Kidney (tissue), 13 donors: ENCODE measurements at regions not wholly inside any gene's neighbourhood (a gene's known extent, or its start where the extent isn't known, plus 50 kb on each side); places are given as distances from the start of the nearest gene placed in this dataset.

Source experiments
- DNase-seq, 5 donors: peaks; one replicate each; pipeline ENCODE4 v3.0.0-alpha.2; 2013 to 2020
- FAIRE-seq: peaks from 2 replicates; lab custom pipeline; 2012; peaks lifted over from hg19 to GRCh38; lab: Jason Lieb, UNC
- H3K27ac ChIP-seq, 2 donors: one replicate each; pipeline ENCODE4 v1.7.0; 2013; ENCODE audit warnings: low read depth in 2 of 2, low read length in 2 of 2, inconsistent platforms in 1 of 2
- H3K27me3 ChIP-seq: one replicate; pipeline ENCODE4 v1.7.1; 2013; ENCODE audit warnings: low read length, inconsistent platforms; ENCODE audit not compliant: control insufficient read depth, insufficient read depth
- H3K36me3 ChIP-seq, 3 donors: one replicate each; pipeline versions ENCODE4 v1.7.0 to v1.7.1; 2013; ENCODE audit warnings: low read length in 3 of 3, control low read depth in 1 of 3, inconsistent platforms in 1 of 3; ENCODE audit not compliant: insufficient read depth in 3 of 3, control insufficient read depth in 2 of 3
- H3K4me1 ChIP-seq, 3 donors: one replicate each; pipeline versions ENCODE4 v1.7.0 to v1.7.1; 2013; ENCODE audit warnings: low read length in 3 of 3, inconsistent platforms in 1 of 3, low read depth in 1 of 3; ENCODE audit not compliant: control insufficient read depth in 2 of 3, insufficient read depth in 2 of 3
- H3K4me3 ChIP-seq, 3 donors: one replicate each; pipeline versions ENCODE4 v1.7.0 to v1.8.1; 2013; ENCODE audit warnings: low read length in 3 of 3, control low read depth in 1 of 3, inconsistent platforms in 1 of 3
- H3K9ac ChIP-seq, 3 donors: one replicate each; pipeline versions ENCODE4 v1.7.0 to v1.7.1; 2013; ENCODE audit warnings: low read length in 3 of 3, control low read depth in 1 of 3, inconsistent platforms in 1 of 3
- H3K9me3 ChIP-seq, 3 donors: one replicate each; pipeline versions ENCODE4 v1.7.0 to v1.7.1; 2013; ENCODE audit warnings: low read length in 3 of 3, control low read depth in 1 of 3, inconsistent platforms in 1 of 3; ENCODE audit not compliant: control insufficient read depth in 2 of 3, insufficient read depth in 1 of 3
- CTCF ChIP-seq: IDR thresholded peaks from 3 replicates; pipeline ENCODE4 v1.5.1; 2012; ENCODE audit warnings: mild to moderate bottlenecking, moderate library complexity, borderline replicate concordance; ENCODE audit not compliant: insufficient read depth; ENCODE audit errors: extremely low read depth
- intact Hi-C: fragments of 100-400 bp; cut with DNase I; formaldehyde crosslinking; loops from one replicate; pipeline ENCODE4 v1.11.1; 2022
- donor health status: control.
- donor health status: control.
- donor health status: control.
- donor health status: control.
- donor health status: control.
- donor health status: DM: yes; HTN: yes; CAD: no.
- donor health status: Normal renal cell carcinoma (clear cell type).

GRCh38 chrX:148382983-148383382 is 117.4 kb upstream of the AFF2 start:
- DNase-seq (no peak), FAIRE-seq (no peak)
- Histone ChIP-seq H3K4me1 (no peaks in the 10 kb centered on the region), H3K9me3 (no peaks in the 10 kb centered on the region), H3K27me3 (no peaks in the 10 kb centered on the region), H3K4me3 (no peak overlapping the region), H3K9ac (no peak overlapping the region), H3K27ac (no peak overlapping the region), H3K36me3 (no peaks in the 10 kb centered on the region)
- intact Hi-C loops: no loop called here
- no peak for TF ChIP-seq CTCF

- Histone ChIP-seq H3K4me1 (no peaks in the 10 kb centered on the region), H3K36me3 (no peaks in the 10 kb centered on the region), H3K4me3 (no peak overlapping the region), H3K9me3 (no peaks in the 10 kb centered on the region), H3K27me3 (no peaks in the 10 kb centered on the region), H3K27ac (no peak overlapping the region), H3K9ac (no peak overlapping the region)
- DNase-seq (no peak), FAIRE-seq (no peak)
- intact Hi-C loops: no loop called here
- no peak for TF ChIP-seq CTCF
Observed at GRCh38 chrX:148385471-148385870, 114.9 kb upstream of the AFF2 start.

GRCh38 chrX:148389629-148390028 is 110.8 kb upstream of the AFF2 start:
- Histone ChIP-seq H3K4me3 (no peak overlapping the region), H3K27ac (no peak overlapping the region), H3K27me3 (no peaks in the 10 kb centered on the region), H3K36me3 (no peaks in the 10 kb centered on the region), H3K9ac (no peak overlapping the region), H3K9me3 (no peaks in the 10 kb centered on the region), H3K4me1 (no peaks in the 10 kb centered on the region)
- DNase-seq (no peak), FAIRE-seq (no peak)
- intact Hi-C loops: no loop called here
- TF ChIP-seq CTCF: no peak

GRCh38 chrX:148412006-148412405 is 88.4 kb upstream of the AFF2 start:
- FAIRE-seq (no peak), DNase-seq (no peak)
- H3K4me1 ChIP-seq: no peaks in the 10 kb centered on the region
- TF ChIP-seq CTCF: no peak
- H3K36me3 ChIP-seq: no peaks in the 10 kb centered on the region
- no peak overlapping the region for H3K9ac ChIP-seq
- intact Hi-C loops: no loop called here
- H3K9me3 ChIP-seq: no peaks in the 10 kb centered on the region
- H3K27ac ChIP-seq: no peak overlapping the region
- H3K4me3 ChIP-seq: no peak overlapping the region
- no peaks in the 10 kb centered on the region for H3K27me3 ChIP-seq
